Stimulated activated effector memory CD8-positive, alpha-beta T cell treated with anti-CD3 and anti-CD28 coated beads, Interleukin-12 subunit alpha, Interleukin-12 subunit beta, amount 100 ng/mL, for 72 hours (primary cell): ENCODE measurements at regions not wholly inside any gene's neighbourhood (a gene's known extent, or its start where the extent isn't known, plus 50 kb on each side); places are given as distances from the start of the nearest gene placed in this dataset.
A peak's percentile ranks its signal among the peaks of the same experiment; 100 is the strongest.

Source experiments
- ATAC-seq: fragments of 150-1000 bp; cut with Tn5 transposase; 2 replicates; pipeline ENCODE4 v1.10.0; 2021
- DNase-seq, 2 donors: peaks; one replicate each; pipeline ENCODE4 v3.0.0; 2021 to 2022; ENCODE audit warnings: low spot score in 2 of 2
- H3K27ac Mint-ChIP-seq: one replicate; pipeline ENCODE4 v1.8.0; 2022; ENCODE audit warnings: mild to moderate bottlenecking, mixed read lengths
- H3K36me3 Mint-ChIP-seq: one replicate; pipeline ENCODE4 v1.8.0; 2022; ENCODE audit warnings: mild to moderate bottlenecking, mixed read lengths
- H3K4me1 Mint-ChIP-seq: one replicate; pipeline ENCODE4 v1.8.0; 2022; ENCODE audit warnings: mixed read lengths
- H3K4me3 Mint-ChIP-seq: one replicate; pipeline ENCODE4 v1.8.0; 2022; ENCODE audit warnings: mild to moderate bottlenecking, mixed read lengths
- H3K9me3 Mint-ChIP-seq: one replicate; pipeline ENCODE4 v1.8.0; 2022; ENCODE audit warnings: mixed read lengths

- Mint-ChIP-seq H3K9me3 (peaks cover 6% of the 10 kb centered on the region), H3K36me3 (no peaks in the 10 kb centered on the region), H3K27ac (no peak overlapping the region), H3K4me1 (peaks cover 5% of the 10 kb centered on the region), H3K4me3 (no peak overlapping the region)
- no peak for DNase-seq
- no peak for ATAC-seq
Observed at GRCh38 chr10:129108994-129109393, 358.0 kb upstream of the MGMT start.

GRCh38 chr10:129110780-129111179 lies 356.3 kb upstream of the MGMT start:
- Mint-ChIP-seq H3K4me1 (peaks cover 5% of the 10 kb centered on the region), H3K4me3 (no peak overlapping the region), H3K36me3 (no peaks in the 10 kb centered on the region)

GRCh38 chr10:129111922-129112321 lies 355.1 kb upstream of the MGMT start:
- H3K4me3 Mint-ChIP-seq: no peak overlapping the region
- no peak overlapping the region for H3K27ac Mint-ChIP-seq
- peaks cover 3% of the 10 kb centered on the region for H3K9me3 Mint-ChIP-seq
- DNase-seq (no peak), ATAC-seq (no peak)
- H3K36me3 Mint-ChIP-seq: no peaks in the 10 kb centered on the region
- H3K4me1 Mint-ChIP-seq: peaks cover 5% of the 10 kb centered on the region

More at GRCh38 chr10:129110780-129111179, 356.3 kb upstream of the MGMT start:
- no peak for ATAC-seq
- H3K27ac Mint-ChIP-seq: no peak overlapping the region
- no peak for DNase-seq
- H3K9me3 Mint-ChIP-seq: peaks cover 6% of the 10 kb centered on the region

- Mint-ChIP-seq H3K36me3 (no peaks in the 10 kb centered on the region), H3K27ac (no peak overlapping the region), H3K9me3 (peaks cover 6% of the 10 kb centered on the region), H3K4me1 (peaks cover 5% of the 10 kb centered on the region), H3K4me3 (no peak overlapping the region)
- ATAC-seq (no peak), DNase-seq (no peak)
Observed at GRCh38 chr10:129114588-129114987, 352.5 kb upstream of the MGMT start.

- Mint-ChIP-seq H3K9me3 (peaks cover 3% of the 10 kb centered on the region), H3K4me3 (no peak overlapping the region), H3K4me1 (no peaks in the 10 kb centered on the region), H3K27ac (no peak overlapping the region), H3K36me3 (no peaks in the 10 kb centered on the region)
- ATAC-seq (no peak), DNase-seq (no peak)
Observed at GRCh38 chr10:129116371-129116770, 350.7 kb upstream of the MGMT start.

- DNase-seq (no peak), ATAC-seq (no peak)
- H3K4me1 Mint-ChIP-seq: no peaks in the 10 kb centered on the region
- peaks cover 4% of the 10 kb centered on the region for H3K9me3 Mint-ChIP-seq
- H3K36me3 Mint-ChIP-seq: no peaks in the 10 kb centered on the region
- no peak overlapping the region for H3K4me3 Mint-ChIP-seq
- H3K27ac Mint-ChIP-seq: no peak overlapping the region
Observed at GRCh38 chr10:129120441-129120840, 346.6 kb upstream of the MGMT start.

- DNase-seq (no peak), ATAC-seq (no peak)
- Mint-ChIP-seq H3K36me3 (no peaks in the 10 kb centered on the region), H3K4me3 (no peak overlapping the region), H3K27ac (no peak overlapping the region), H3K9me3 (peaks cover 7% of the 10 kb centered on the region), H3K4me1 (no peaks in the 10 kb centered on the region)
Observed at GRCh38 chr10:129122846-129123245, 344.2 kb upstream of the MGMT start.

GRCh38 chr10:129123428-129123827 lies 343.6 kb upstream of the MGMT start:
- Mint-ChIP-seq H3K9me3 (peaks cover 4% of the 10 kb centered on the region), H3K36me3 (no peaks in the 10 kb centered on the region), H3K4me3 (no peak overlapping the region), H3K27ac (no peak overlapping the region), H3K4me1 (no peaks in the 10 kb centered on the region)
- no peak for ATAC-seq
- no peak for DNase-seq

GRCh38 chr10:129126982-129127381 lies 340.1 kb upstream of the MGMT start:
- ATAC-seq (no peak), DNase-seq (no peak)
- Mint-ChIP-seq H3K4me1 (no peaks in the 10 kb centered on the region), H3K9me3 (peaks cover 4% of the 10 kb centered on the region), H3K36me3 (no peaks in the 10 kb centered on the region), H3K4me3 (no peak overlapping the region), H3K27ac (no peak overlapping the region)

- ATAC-seq (no peak), DNase-seq (no peak)
- H3K36me3 Mint-ChIP-seq: no peaks in the 10 kb centered on the region
- no peak overlapping the region for H3K27ac Mint-ChIP-seq
- no peaks in the 10 kb centered on the region for H3K9me3 Mint-ChIP-seq
- no peak overlapping the region for H3K4me3 Mint-ChIP-seq
- no peaks in the 10 kb centered on the region for H3K4me1 Mint-ChIP-seq
Observed at GRCh38 chr10:129131457-129132132, 335.4 kb upstream of the MGMT start.

- Mint-ChIP-seq H3K27ac (no peak overlapping the region), H3K36me3 (no peaks in the 10 kb centered on the region), H3K4me3 (no peak overlapping the region), H3K9me3 (no peaks in the 10 kb centered on the region), H3K4me1 (no peaks in the 10 kb centered on the region)
- DNase-seq: no peak
- ATAC-seq: peak; percentile 24
Observed at GRCh38 chr10:129133856-129134255, 333.2 kb upstream of the MGMT start.

- DNase-seq (no peak), ATAC-seq (no peak)
- H3K4me3 Mint-ChIP-seq: no peak overlapping the region
- no peak overlapping the region for H3K27ac Mint-ChIP-seq
- H3K36me3 Mint-ChIP-seq: no peaks in the 10 kb centered on the region
- H3K4me1 Mint-ChIP-seq: no peaks in the 10 kb centered on the region
- H3K9me3 Mint-ChIP-seq: no peaks in the 10 kb centered on the region
Observed at GRCh38 chr10:129134371-129134770, 332.7 kb upstream of the MGMT start.

GRCh38 chr10:129135624-129136023 lies 331.4 kb upstream of the MGMT start:
- no peak overlapping the region for H3K27ac Mint-ChIP-seq
- no peaks in the 10 kb centered on the region for H3K9me3 Mint-ChIP-seq
- H3K4me1 Mint-ChIP-seq: no peaks in the 10 kb centered on the region
- no peaks in the 10 kb centered on the region for H3K36me3 Mint-ChIP-seq
- DNase-seq (no peak), ATAC-seq (no peak)
- H3K4me3 Mint-ChIP-seq: no peak overlapping the region

GRCh38 chr10:129136074-129136473 lies 331.0 kb upstream of the MGMT start:
- Mint-ChIP-seq H3K4me3 (no peak overlapping the region), H3K4me1 (no peaks in the 10 kb centered on the region), H3K36me3 (no peaks in the 10 kb centered on the region), H3K9me3 (no peaks in the 10 kb centered on the region), H3K27ac (no peak overlapping the region)
- no peak for DNase-seq
- ATAC-seq: no peak

GRCh38 chr10:129136951-129137350 lies 330.1 kb upstream of the MGMT start:
- H3K36me3 Mint-ChIP-seq: no peaks in the 10 kb centered on the region
- H3K4me1 Mint-ChIP-seq: no peaks in the 10 kb centered on the region
- ATAC-seq (no peak), DNase-seq (no peak)
- H3K4me3 Mint-ChIP-seq: no peak overlapping the region
- H3K9me3 Mint-ChIP-seq: no peaks in the 10 kb centered on the region
- H3K27ac Mint-ChIP-seq: no peak overlapping the region

GRCh38 chr10:129140921-129141885 lies 325.8 kb upstream of the MGMT start:
- DNase-seq (no peak), ATAC-seq (no peak)
- Mint-ChIP-seq H3K27ac (no peak overlapping the region), H3K9me3 (no peaks in the 10 kb centered on the region), H3K4me1 (no peaks in the 10 kb centered on the region), H3K36me3 (no peaks in the 10 kb centered on the region), H3K4me3 (no peak overlapping the region)
